Body of pancreas (tissue), 4 donors: ENCODE measurements at regions not wholly inside any gene's neighbourhood (a gene's known extent, or its start where the extent isn't known, plus 50 kb on each side); places are given as distances from the start of the nearest gene placed in this dataset.

Source experiments
- ATAC-seq: fragments of 150-250 bp; one replicate; pipeline ENCODE4 v1.9.1; 2016
- DNase-seq, 4 donors: peaks; one replicate each; pipeline ENCODE4 v3.0.0-alpha.2; 2019
- H3K27ac ChIP-seq, 4 donors: fragments of 200-600 bp; sonication (generic); 1 replicate in 3 of 4; 2 replicates in 1 of 4; pipeline versions ENCODE4 v1.5.1 to v1.6.1; 2016 to 2019; ENCODE audit warnings: mild to moderate bottlenecking in 1 of 4, mixed read lengths in 1 of 4, moderate library complexity in 1 of 4
- H3K27me3 ChIP-seq, 2 donors: fragments of 200-600 bp; sonication (generic); one replicate each; pipeline ENCODE4 v1.6.0; 2016; ENCODE audit warnings: mild to moderate bottlenecking in 1 of 2
- H3K36me3 ChIP-seq, 2 donors: fragments of 200-600 bp; sonication (generic); replicated peaks in 1 of 2; 2 replicates each; pipeline ENCODE4 v1.5.1; 2016; ENCODE audit warnings: low read depth in 2 of 2; ENCODE audit not compliant: insufficient read depth in 1 of 2
- H3K4me1 ChIP-seq: fragments of 200-600 bp; sonication (generic); one replicate; pipeline ENCODE4 v1.6.0; 2016
- H3K4me3 ChIP-seq, 2 donors: fragments of 200-600 bp; sonication (generic); 1 replicate in 1 of 2; 2 replicates in 1 of 2; pipeline ENCODE4 v1.5.1; 2016 to 2019
- H3K9me3 ChIP-seq, 3 donors: fragments of 200-600 bp; sonication (generic); 1 replicate in 2 of 3; 2 replicates in 1 of 3; pipeline ENCODE4 v1.5.1; 2016
- POLR2A ChIP-seq, 3 donors: fragments of 450-650 bp; IDR thresholded peaks; one replicate each; pipeline ENCODE4 v1.6.1; 2016; ENCODE audit warnings: antibody characterized with exemption in 3 of 3, mild to moderate bottlenecking in 2 of 3
- WGBS, 2 donors: methylation state at CpG; one replicate each; pipeline ENCODE4 v1.1.5; 2017; 5-methylcytosine and 5-hydroxymethylcytosine counted together
- intact Hi-C: fragments of 100-400 bp; cut with DNase I; formaldehyde crosslinking; loops from one replicate; pipeline ENCODE4 v1.15.1; 2023
- TF ChIP-seq, protein P1 (sequence below), 7 experiments: fragments of 450-650 bp in 4 of 7; fragments of 200-600 bp in 3 of 7; sonication (generic) in 3 of 7; IDR thresholded peaks; one replicate each; pipeline ENCODE4 v1.5.1; 2016 to 2019; ENCODE audit warnings: antibody characterized with exemption in 7 of 7

DNA sequence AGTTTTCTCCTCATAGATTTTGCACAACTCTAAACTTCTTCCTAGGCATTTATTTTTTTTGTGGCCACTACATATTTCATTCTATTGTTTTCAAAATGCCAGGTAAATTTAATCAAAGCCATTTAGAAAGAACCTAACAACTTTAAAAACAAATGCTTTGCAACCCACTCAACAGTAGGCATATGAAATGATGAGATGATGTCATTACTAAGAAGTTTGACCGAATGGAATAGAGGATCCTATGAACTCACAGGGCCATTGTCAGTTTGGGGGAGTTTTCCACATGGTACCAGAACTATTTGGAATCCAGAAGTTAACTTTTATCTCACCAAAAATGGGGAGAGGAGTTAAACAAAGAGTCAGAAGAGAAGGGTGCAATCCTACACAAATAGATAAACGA, 100.7 kb upstream of the INHBA start:
- Histone ChIP-seq H3K4me1 (no peaks in the 10 kb centered on the region), H3K9me3 (no peaks in the 10 kb centered on the region), H3K36me3 (no peaks in the 10 kb centered on the region), H3K27ac (no peak overlapping the region), H3K27me3 (no peaks in the 10 kb centered on the region), H3K4me3 (no peak overlapping the region)
- no peak for DNase-seq
- intact Hi-C loops, result no loop called here
- ATAC-seq, result no peak
- WGBS, 2 donors, result 34 to 43% methylated on average over 2 of the region's 2 CpGs
- no peak for TF ChIP-seq POLR2A (IDR thresholded peaks at IDR 0.05)
- TF ChIP-seq, protein P1, sequence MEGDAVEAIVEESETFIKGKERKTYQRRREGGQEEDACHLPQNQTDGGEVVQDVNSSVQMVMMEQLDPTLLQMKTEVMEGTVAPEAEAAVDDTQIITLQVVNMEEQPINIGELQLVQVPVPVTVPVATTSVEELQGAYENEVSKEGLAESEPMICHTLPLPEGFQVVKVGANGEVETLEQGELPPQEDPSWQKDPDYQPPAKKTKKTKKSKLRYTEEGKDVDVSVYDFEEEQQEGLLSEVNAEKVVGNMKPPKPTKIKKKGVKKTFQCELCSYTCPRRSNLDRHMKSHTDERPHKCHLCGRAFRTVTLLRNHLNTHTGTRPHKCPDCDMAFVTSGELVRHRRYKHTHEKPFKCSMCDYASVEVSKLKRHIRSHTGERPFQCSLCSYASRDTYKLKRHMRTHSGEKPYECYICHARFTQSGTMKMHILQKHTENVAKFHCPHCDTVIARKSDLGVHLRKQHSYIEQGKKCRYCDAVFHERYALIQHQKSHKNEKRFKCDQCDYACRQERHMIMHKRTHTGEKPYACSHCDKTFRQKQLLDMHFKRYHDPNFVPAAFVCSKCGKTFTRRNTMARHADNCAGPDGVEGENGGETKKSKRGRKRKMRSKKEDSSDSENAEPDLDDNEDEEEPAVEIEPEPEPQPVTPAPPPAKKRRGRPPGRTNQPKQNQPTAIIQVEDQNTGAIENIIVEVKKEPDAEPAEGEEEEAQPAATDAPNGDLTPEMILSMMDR (IDR thresholded peaks at IDR 0.05), result no peak

DNA sequence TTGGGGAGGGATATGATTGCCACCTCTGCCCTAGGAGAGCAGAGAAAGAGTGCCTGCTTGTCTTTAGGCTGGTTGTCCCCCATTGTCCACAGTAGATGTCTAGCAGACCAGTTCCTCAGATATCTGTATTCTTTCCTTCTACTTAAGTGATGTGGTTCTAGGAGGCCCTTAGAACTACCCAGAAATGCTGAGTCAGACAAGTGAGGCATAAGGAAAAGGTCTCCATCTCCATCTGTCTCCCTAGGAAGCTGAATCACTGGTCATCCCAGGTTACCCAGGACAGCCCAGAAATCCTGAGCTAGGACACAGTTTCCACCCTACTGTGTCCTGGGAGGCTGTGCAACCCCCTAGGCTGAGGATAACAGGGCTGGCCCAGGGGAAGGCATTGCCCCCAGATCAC, 93.4 kb upstream of the INHBA start:
- Histone ChIP-seq H3K36me3 (no peaks in the 10 kb centered on the region), H3K4me3 (no peak overlapping the region), H3K27ac (no peak overlapping the region), H3K9me3 (no peaks in the 10 kb centered on the region), H3K4me1 (no peaks in the 10 kb centered on the region), H3K27me3 (no peaks in the 10 kb centered on the region)
- no peak for DNase-seq
- ATAC-seq, result no peak
- TF ChIP-seq, protein P1 (IDR thresholded peaks at IDR 0.05), result no peak
- no peak for TF ChIP-seq POLR2A (IDR thresholded peaks at IDR 0.05)
- intact Hi-C loops, result no loop called here

DNA sequence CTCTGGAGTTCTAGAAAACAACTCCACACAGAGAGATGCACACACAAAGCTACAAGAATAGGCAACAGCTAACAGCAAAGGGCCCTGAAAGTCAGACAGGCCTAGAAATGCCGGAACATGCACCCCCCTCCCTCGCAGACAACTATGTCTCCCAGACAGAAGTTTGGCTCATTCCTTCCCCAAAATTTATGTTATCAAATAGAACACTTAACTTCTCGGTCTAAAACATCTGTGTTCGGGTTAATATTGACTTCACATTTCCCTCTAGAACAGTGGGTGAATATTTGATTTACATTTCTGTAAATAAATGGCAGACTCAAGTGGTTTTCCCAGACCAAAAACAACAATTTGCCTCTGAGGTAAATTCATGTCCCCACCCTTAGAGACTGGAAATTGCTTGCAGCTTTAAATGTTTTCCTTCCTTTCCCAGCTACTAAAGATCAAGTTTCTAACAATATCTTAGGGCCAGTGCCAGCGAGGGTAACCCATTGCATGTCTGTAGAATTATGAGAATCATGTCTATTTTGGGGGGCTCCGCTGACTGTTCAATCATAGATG, 92.5 kb upstream of the INHBA start:
- 43 to 53% methylated on average over 6 of the region's 6 CpGs for WGBS, 2 donors
- ATAC-seq, result no peak
- Histone ChIP-seq H3K27ac (no peak overlapping the region), H3K36me3 (no peaks in the 10 kb centered on the region), H3K27me3 (no peaks in the 10 kb centered on the region), H3K4me3 (no peak overlapping the region), H3K9me3 (no peaks in the 10 kb centered on the region), H3K4me1 (no peaks in the 10 kb centered on the region)
- intact Hi-C loops, result no loop called here
- no peak for DNase-seq
- TF ChIP-seq POLR2A (IDR thresholded peaks at IDR 0.05), result no peak
- TF ChIP-seq, protein P1 (IDR thresholded peaks at IDR 0.05), result no peak

DNA sequence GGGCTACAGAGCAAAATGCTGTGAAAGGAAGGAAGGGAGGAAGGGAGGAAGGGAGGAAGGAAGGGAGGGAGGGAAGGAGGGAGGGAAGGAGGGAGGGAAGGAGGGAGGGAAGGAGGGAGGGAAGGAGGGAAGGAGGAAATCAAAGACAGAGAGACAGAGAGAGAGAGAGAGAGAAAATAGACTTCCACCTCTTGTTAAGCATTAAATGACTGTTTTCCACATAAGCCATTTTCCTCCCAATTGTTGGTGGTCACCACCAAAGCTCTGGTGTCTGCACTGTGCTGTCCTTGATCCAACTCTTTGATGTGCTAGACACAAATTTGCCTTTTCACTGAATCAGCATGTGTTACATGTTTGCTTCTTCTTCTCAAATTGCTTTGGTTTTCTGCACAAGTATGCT, 90.7 kb upstream of the INHBA start:
- no peaks in the 10 kb centered on the region for H3K27me3 ChIP-seq
- intact Hi-C loops, result no loop called here
- no peaks in the 10 kb centered on the region for H3K36me3 ChIP-seq
- no peaks in the 10 kb centered on the region for H3K9me3 ChIP-seq
- ATAC-seq (no peak), DNase-seq (no peak)
- H3K27ac ChIP-seq, result no peak overlapping the region
- TF ChIP-seq, protein P1 (IDR thresholded peaks at IDR 0.05), result no peak
- TF ChIP-seq POLR2A (IDR thresholded peaks at IDR 0.05), result no peak
- no peak overlapping the region for H3K4me3 ChIP-seq
- H3K4me1 ChIP-seq, result no peaks in the 10 kb centered on the region

DNA sequence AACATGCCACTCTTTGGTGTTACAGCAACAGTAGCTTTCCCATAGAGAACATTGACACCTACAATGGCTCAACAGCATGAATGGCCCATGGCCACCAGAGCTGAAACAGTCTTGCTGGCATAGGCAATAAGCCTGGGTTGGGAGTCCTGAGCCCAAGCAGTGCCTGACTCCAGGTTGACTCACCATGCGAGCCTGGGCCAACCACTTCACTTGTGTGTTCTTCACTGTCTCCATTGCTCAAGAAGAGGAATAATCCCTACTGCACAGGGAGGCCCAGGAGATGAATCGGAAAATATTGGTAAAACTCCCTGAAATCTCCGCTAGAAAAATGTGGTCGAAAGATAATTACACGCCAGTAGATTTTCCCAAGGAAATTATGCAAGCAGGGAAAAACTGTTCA, 89.2 kb upstream of the INHBA start:
- H3K9me3 ChIP-seq, result no peaks in the 10 kb centered on the region
- 81% methylated on average over 5 of the region's 5 CpGs for WGBS, 2 donors
- DNase-seq, result no peak
- H3K36me3 ChIP-seq, result no peaks in the 10 kb centered on the region
- H3K4me1 ChIP-seq, result no peaks in the 10 kb centered on the region
- H3K27me3 ChIP-seq, result no peaks in the 10 kb centered on the region
- no peak overlapping the region for H3K27ac ChIP-seq
- ATAC-seq, result no peak
- no peak for TF ChIP-seq POLR2A (IDR thresholded peaks at IDR 0.05)
- TF ChIP-seq, protein P1 (IDR thresholded peaks at IDR 0.05), result no peak
- intact Hi-C loops, result no loop called here
- no peak overlapping the region for H3K4me3 ChIP-seq
